ENCODE measurements at regions not wholly inside any gene's neighbourhood (a gene's known extent, or its start where the extent isn't known, plus 50 kb on each side); places are given as distances from the start of the nearest gene placed in this dataset.

- TF ChIP-seq CTCF (IDR thresholded peaks at IDR 0.05) = peak in 2 of 12 donors; percentile 11 to 16
- TF ChIP-seq POLR2A (IDR thresholded peaks at IDR 0.05) = peak in 1 of 2 donors; percentile 51
These were observed 201.9 kb upstream of the FOXN3 start for GRCh38 chr14:89618811-89619551.

Measured in heart left ventricle (tissue), 13 donors.